HL-60 (cell line): ENCODE measurements at regions not wholly inside any gene's neighbourhood (a gene's known extent, or its start where the extent isn't known, plus 50 kb on each side); places are given as distances from the start of the nearest gene placed in this dataset.

Experiments used
- DNase-seq, 2 experiments: peaks; one replicate each; pipeline ENCODE4 v3.0.0-alpha.2; 2010 to 2020; ENCODE audit warnings: low read depth in 1 of 2, low spot score in 1 of 2
- H3K27ac ChIP-seq: fragments of 250-450 bp; sonication (Bioruptor Pico); replicated peaks from 2 replicates; pipeline ENCODE4 v1.5.1; 2020; ENCODE audit warnings: mild to moderate bottlenecking, moderate library complexity
- H3K27me3 ChIP-seq: fragments of 250-450 bp; sonication (Bioruptor Pico); 2 replicates; pipeline ENCODE4 v1.5.1; 2021; ENCODE audit warnings: mild to moderate bottlenecking, moderate library complexity; ENCODE audit not compliant: insufficient read depth, poor library complexity, severe bottlenecking
- H3K4me3 ChIP-seq: replicated peaks from 2 replicates; pipeline ENCODE4 v1.5.1; 2011; ENCODE audit warnings: mild to moderate bottlenecking, control low read depth, low read length; ENCODE audit not compliant: insufficient read depth
- GABPA ChIP-seq: IDR thresholded peaks from 2 replicates; pipeline ENCODE4 v1.6.1; 2012; ENCODE audit warnings: low read depth
- POLR2AphosphoS5 ChIP-seq: IDR thresholded peaks from 2 replicates; pipeline ENCODE4 v1.6.1; 2012; ENCODE audit warnings: low read depth
- SPI1 ChIP-seq: IDR thresholded peaks from 2 replicates; pipeline ENCODE4 v1.6.1; 2012; ENCODE audit warnings: low read depth, mild to moderate bottlenecking, borderline replicate concordance
- TF ChIP-seq, protein P1 (sequence below): IDR thresholded peaks from 2 replicates; pipeline ENCODE4 v1.6.1; 2012; ENCODE audit warnings: low read depth; ENCODE audit not compliant: insufficient replicate concordance
- TF ChIP-seq, protein P2 (sequence below): IDR thresholded peaks from one replicate; pipeline ENCODE4 v1.5.1; 2011; ENCODE audit warnings: low read length, control low read depth, inconsistent platforms; ENCODE audit not compliant: insufficient read depth

DNA sequence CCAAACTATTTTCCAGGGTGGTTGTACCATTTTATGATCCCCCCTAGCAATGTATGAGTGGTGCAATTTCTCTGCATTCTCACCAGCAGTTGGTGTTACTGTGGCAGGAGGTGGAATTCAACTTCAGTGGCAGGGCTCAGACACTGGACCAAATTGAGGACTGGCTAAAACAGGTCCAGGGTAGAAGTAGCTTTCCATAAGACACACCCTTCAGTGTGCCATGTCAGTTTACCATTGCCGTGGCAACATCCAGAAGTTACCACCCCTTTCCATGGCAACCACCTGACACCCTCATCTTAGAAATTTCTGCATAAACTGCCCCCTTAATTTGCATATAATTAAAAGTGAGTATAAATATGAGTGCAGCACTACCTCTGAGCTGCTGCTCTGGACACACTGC, 180.7 kb upstream of the GGTLC1 start:
- Histone ChIP-seq H3K4me3 (no peak overlapping the region), H3K27me3 (no peaks in the 10 kb centered on the region), H3K27ac (no peak overlapping the region)
- TF ChIP-seq POLR2AphosphoS5, result no peak
- no peak for TF ChIP-seq SPI1
- TF ChIP-seq, protein P1, sequence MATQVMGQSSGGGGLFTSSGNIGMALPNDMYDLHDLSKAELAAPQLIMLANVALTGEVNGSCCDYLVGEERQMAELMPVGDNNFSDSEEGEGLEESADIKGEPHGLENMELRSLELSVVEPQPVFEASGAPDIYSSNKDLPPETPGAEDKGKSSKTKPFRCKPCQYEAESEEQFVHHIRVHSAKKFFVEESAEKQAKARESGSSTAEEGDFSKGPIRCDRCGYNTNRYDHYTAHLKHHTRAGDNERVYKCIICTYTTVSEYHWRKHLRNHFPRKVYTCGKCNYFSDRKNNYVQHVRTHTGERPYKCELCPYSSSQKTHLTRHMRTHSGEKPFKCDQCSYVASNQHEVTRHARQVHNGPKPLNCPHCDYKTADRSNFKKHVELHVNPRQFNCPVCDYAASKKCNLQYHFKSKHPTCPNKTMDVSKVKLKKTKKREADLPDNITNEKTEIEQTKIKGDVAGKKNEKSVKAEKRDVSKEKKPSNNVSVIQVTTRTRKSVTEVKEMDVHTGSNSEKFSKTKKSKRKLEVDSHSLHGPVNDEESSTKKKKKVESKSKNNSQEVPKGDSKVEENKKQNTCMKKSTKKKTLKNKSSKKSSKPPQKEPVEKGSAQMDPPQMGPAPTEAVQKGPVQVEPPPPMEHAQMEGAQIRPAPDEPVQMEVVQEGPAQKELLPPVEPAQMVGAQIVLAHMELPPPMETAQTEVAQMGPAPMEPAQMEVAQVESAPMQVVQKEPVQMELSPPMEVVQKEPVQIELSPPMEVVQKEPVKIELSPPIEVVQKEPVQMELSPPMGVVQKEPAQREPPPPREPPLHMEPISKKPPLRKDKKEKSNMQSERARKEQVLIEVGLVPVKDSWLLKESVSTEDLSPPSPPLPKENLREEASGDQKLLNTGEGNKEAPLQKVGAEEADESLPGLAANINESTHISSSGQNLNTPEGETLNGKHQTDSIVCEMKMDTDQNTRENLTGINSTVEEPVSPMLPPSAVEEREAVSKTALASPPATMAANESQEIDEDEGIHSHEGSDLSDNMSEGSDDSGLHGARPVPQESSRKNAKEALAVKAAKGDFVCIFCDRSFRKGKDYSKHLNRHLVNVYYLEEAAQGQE, result no peak
- TF ChIP-seq, protein P2, sequence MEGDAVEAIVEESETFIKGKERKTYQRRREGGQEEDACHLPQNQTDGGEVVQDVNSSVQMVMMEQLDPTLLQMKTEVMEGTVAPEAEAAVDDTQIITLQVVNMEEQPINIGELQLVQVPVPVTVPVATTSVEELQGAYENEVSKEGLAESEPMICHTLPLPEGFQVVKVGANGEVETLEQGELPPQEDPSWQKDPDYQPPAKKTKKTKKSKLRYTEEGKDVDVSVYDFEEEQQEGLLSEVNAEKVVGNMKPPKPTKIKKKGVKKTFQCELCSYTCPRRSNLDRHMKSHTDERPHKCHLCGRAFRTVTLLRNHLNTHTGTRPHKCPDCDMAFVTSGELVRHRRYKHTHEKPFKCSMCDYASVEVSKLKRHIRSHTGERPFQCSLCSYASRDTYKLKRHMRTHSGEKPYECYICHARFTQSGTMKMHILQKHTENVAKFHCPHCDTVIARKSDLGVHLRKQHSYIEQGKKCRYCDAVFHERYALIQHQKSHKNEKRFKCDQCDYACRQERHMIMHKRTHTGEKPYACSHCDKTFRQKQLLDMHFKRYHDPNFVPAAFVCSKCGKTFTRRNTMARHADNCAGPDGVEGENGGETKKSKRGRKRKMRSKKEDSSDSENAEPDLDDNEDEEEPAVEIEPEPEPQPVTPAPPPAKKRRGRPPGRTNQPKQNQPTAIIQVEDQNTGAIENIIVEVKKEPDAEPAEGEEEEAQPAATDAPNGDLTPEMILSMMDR, result no peak
- no peak for TF ChIP-seq GABPA
- DNase-seq, result no peak

DNA sequence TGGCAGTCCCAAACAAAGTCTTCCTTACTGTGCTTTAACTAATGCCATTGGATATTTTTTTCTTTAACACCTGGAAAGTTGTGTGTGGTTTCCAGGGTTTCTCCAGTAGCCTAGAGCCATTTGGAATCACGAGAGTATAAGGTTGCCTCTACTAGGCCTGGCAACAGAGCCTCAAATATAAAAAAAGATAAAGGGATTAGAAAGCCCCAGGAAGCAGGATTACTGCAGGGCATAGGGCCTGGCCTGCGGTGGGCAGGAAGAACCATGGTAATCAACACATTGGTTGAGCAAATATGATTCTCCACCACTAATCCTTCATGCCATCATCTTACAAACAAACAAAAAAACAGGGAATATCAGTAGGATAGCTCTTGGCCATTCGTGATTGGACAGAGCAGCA, 177.8 kb upstream of the GGTLC1 start:
- TF ChIP-seq, protein P2, result no peak
- TF ChIP-seq SPI1 (no peak), POLR2AphosphoS5 (no peak), GABPA (no peak)
- TF ChIP-seq, protein P1, result no peak

DNA sequence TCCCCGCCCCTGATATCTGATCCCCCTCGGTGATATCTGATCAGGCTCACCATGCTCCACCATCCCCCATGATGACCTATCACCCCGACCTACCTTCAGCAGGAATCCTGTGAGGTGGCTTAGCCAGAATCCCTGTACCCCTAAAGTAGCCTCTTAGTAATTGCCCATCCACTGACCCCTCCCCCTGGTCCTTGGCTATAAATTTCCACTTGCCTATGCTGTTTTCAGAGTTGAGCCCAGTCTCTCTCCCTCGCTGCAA, 177.5 kb upstream of the GGTLC1 start:
- Histone ChIP-seq H3K4me3 (no peak overlapping the region), H3K27ac (no peak overlapping the region), H3K27me3 (no peaks in the 10 kb centered on the region)
- no peak for DNase-seq
- TF ChIP-seq POLR2AphosphoS5 (no peak), SPI1 (no peak), GABPA (no peak)
- TF ChIP-seq, protein P2, result no peak
- TF ChIP-seq, protein P1, result no peak

More for the DNA sequence above, 177.8 kb upstream of the GGTLC1 start:
- no peak overlapping the region for H3K27ac ChIP-seq
- H3K4me3 ChIP-seq, result no peak overlapping the region
- H3K27me3 ChIP-seq, result no peaks in the 10 kb centered on the region
- DNase-seq, result no peak
